IMR-90 (cell line): ENCODE measurements at regions not wholly inside any gene's neighbourhood (a gene's known extent, or its start where the extent isn't known, plus 50 kb on each side); places are given as distances from the start of the nearest gene placed in this dataset.

Experiments
- BHLHE40 ChIP-seq: fragments of 150-350 bp; IDR thresholded peaks from 2 replicates; pipeline ENCODE4 v1.6.1; 2016; ENCODE audit warnings: mild to moderate bottlenecking, low read depth, low read length
- CEBPB ChIP-seq: IDR thresholded peaks from 2 replicates; pipeline ENCODE4 v1.6.1; 2012; ENCODE audit warnings: low read depth, low read length, improper control_type of control experiment
- CHD1 ChIP-seq: IDR thresholded peaks from 2 replicates; pipeline ENCODE4 v1.6.1; 2012; ENCODE audit warnings: low read depth, low read length, improper control_type of control experiment
- FOS ChIP-seq: fragments of 150-350 bp; IDR thresholded peaks from 2 replicates; pipeline ENCODE4 v1.6.1; 2016; ENCODE audit warnings: low read depth, low read length
- MAZ ChIP-seq: IDR thresholded peaks from 2 replicates; pipeline ENCODE4 v1.6.1; 2012; ENCODE audit warnings: low read depth, mild to moderate bottlenecking, low read length, improper control_type of control experiment, moderate library complexity, borderline replicate concordance
- MXI1 ChIP-seq: IDR thresholded peaks from 2 replicates; pipeline ENCODE4 v1.6.1; 2012; ENCODE audit warnings: low read depth, mild to moderate bottlenecking, low read length, moderate library complexity, borderline replicate concordance
- NFE2L2 ChIP-seq: fragments of 150-350 bp; IDR thresholded peaks from 2 replicates; pipeline ENCODE4 v1.6.1; 2016; ENCODE audit warnings: low read depth, mild to moderate bottlenecking, low read length
- POLR2A ChIP-seq: IDR thresholded peaks from 2 replicates; pipeline ENCODE4 v1.6.1; 2012; ENCODE audit warnings: mild to moderate bottlenecking, low read depth, low read length
- RAD21 ChIP-seq: IDR thresholded peaks from 2 replicates; pipeline ENCODE4 v1.6.1; 2012; ENCODE audit warnings: low read length, improper control_type of control experiment
- RCOR1 ChIP-seq: IDR thresholded peaks from 2 replicates; pipeline ENCODE4 v1.6.1; 2012; ENCODE audit warnings: mild to moderate bottlenecking, low read length, improper control_type of control experiment; ENCODE audit not compliant: insufficient replicate concordance
- RFX5 ChIP-seq: IDR thresholded peaks from 2 replicates; pipeline ENCODE4 v1.8.0; 2012; ENCODE audit warnings: low read depth, mild to moderate bottlenecking, low read length, moderate library complexity
- SMC3 ChIP-seq: fragments of 150-350 bp; IDR thresholded peaks from 2 replicates; pipeline ENCODE4 v1.6.1; 2016; ENCODE audit warnings: low read depth, mild to moderate bottlenecking, antibody characterized with exemption, low read length, moderate library complexity
- TF ChIP-seq, protein P1 (sequence below): conservative IDR thresholded peaks from 2 replicates; pipeline ENCODE4 v1.5.1; 2012; ENCODE audit warnings: mild to moderate bottlenecking, low read depth, low read length, improper control_type of control experiment
- TF ChIP-seq, protein P2 (sequence below): fragments of 150-350 bp; IDR thresholded peaks from 2 replicates; pipeline ENCODE4 v1.6.1; 2016; ENCODE audit warnings: low read depth, mild to moderate bottlenecking, low read length, moderate library complexity, borderline replicate concordance

DNA sequence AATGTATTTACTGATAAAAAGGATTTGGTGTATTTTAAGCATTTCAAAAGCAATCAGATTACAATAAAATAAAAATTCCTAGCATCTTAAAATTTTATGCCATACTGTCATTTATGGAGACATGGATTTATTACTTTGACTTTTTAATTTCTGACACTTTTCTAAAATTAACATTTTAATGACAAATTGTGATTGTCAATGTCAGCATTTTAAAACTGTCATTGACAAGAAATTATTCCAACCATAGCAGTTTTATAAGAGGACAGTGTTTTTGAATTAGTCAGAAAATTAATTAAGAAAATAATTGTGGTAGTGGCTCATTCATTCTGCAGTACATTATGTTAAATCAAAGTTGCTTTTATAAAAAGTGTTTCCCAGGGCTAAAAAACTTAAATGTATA lies 1954.4 kb downstream of the ARAP2 start:
- TF ChIP-seq MAZ (no peak), POLR2A (no peak), RAD21 (no peak), CEBPB (no peak), RFX5 (no peak), NFE2L2 (no peak), FOS (no peak), MXI1 (no peak), CHD1 (no peak), SMC3 (no peak), BHLHE40 (no peak), RCOR1 (no peak)
- TF ChIP-seq, protein P1, sequence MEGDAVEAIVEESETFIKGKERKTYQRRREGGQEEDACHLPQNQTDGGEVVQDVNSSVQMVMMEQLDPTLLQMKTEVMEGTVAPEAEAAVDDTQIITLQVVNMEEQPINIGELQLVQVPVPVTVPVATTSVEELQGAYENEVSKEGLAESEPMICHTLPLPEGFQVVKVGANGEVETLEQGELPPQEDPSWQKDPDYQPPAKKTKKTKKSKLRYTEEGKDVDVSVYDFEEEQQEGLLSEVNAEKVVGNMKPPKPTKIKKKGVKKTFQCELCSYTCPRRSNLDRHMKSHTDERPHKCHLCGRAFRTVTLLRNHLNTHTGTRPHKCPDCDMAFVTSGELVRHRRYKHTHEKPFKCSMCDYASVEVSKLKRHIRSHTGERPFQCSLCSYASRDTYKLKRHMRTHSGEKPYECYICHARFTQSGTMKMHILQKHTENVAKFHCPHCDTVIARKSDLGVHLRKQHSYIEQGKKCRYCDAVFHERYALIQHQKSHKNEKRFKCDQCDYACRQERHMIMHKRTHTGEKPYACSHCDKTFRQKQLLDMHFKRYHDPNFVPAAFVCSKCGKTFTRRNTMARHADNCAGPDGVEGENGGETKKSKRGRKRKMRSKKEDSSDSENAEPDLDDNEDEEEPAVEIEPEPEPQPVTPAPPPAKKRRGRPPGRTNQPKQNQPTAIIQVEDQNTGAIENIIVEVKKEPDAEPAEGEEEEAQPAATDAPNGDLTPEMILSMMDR: no peak
- TF ChIP-seq, protein P2, sequence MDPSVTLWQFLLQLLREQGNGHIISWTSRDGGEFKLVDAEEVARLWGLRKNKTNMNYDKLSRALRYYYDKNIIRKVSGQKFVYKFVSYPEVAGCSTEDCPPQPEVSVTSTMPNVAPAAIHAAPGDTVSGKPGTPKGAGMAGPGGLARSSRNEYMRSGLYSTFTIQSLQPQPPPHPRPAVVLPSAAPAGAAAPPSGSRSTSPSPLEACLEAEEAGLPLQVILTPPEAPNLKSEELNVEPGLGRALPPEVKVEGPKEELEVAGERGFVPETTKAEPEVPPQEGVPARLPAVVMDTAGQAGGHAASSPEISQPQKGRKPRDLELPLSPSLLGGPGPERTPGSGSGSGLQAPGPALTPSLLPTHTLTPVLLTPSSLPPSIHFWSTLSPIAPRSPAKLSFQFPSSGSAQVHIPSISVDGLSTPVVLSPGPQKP: no peak
